Endothelial cell of umbilical vein (primary cell): ENCODE measurements at regions not wholly inside any gene's neighbourhood (a gene's known extent, or its start where the extent isn't known, plus 50 kb on each side); places are given as distances from the start of the nearest gene placed in this dataset.

Experiments
- CTCF ChIP-seq, 2 donors: IDR thresholded peaks; 1 replicate in 1 of 2; 2 replicates in 1 of 2; pipeline ENCODE4 v1.5.1; 2011; ENCODE audit warnings: low read length in 2 of 2, mild to moderate bottlenecking in 2 of 2, moderate library complexity in 2 of 2, control low read depth in 1 of 2, inconsistent platforms in 1 of 2, low read depth in 1 of 2; ENCODE audit not compliant: insufficient read depth in 1 of 2; ENCODE audit errors: extremely low read depth in 1 of 2
- EZH2 ChIP-seq: IDR thresholded peaks from 2 replicates; pipeline ENCODE4 v1.6.1; 2012; ENCODE audit warnings: borderline replicate concordance, low read depth, mild to moderate bottlenecking, moderate library complexity, low read length, inconsistent platforms; ENCODE audit not compliant: severe bottlenecking
- JUN ChIP-seq: IDR thresholded peaks from 2 replicates; pipeline ENCODE4 v1.6.1; 2011; ENCODE audit warnings: borderline replicate concordance, low read depth; ENCODE audit not compliant: insufficient read length, insufficient read depth
- POLR2A ChIP-seq: IDR thresholded peaks from 2 replicates; pipeline ENCODE4 v1.6.1; 2012; ENCODE audit warnings: low read depth, mild to moderate bottlenecking, control low read depth, low read length
- POLR2AphosphoS5 ChIP-seq: IDR thresholded peaks from 2 replicates; pipeline ENCODE4 v1.6.1; 2012; ENCODE audit warnings: low read depth, mild to moderate bottlenecking, control low read depth, low read length, moderate library complexity; ENCODE audit not compliant: insufficient read depth
- TF ChIP-seq, protein P1 (sequence below): IDR thresholded peaks from 2 replicates; pipeline ENCODE4 v1.6.1; 2011; ENCODE audit not compliant: insufficient read depth, insufficient read length

DNA sequence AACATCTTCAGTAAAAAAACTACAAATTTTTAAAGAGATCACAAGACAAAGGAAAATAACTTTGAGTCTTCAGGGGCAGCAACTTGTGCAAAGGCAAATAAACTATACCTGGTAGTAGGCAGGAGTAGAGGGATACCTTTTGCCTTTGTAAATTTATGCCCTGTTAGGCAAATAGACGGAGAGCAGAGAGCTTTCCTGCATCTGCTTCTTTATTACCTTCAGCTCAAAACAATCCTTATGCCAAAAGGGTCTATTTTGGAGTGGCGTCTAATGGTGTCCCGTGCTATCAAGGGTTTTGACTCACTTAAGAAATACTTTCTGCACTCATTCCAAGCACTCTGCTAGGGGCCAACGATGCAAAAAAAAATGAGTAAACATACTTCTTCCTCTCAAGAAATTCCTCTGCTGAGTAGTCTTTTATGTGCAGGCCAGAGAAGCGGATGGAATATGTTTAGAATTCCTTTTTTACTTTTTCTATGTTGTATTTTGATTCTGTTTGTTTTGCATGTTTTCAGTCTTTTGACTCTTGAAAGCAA is 131.9 kb downstream of the ANXA5 start:
- TF ChIP-seq CTCF (IDR thresholded peaks at IDR 0.05; ENCODE audit: extremely low read depth in 1 of 2, insufficient read depth in 1 of 2, low read depth in 1 of 2, low read length in 2 of 2) (no peak), POLR2A (no peak), JUN (no peak), POLR2AphosphoS5 (no peak), EZH2 (no peak)
- TF ChIP-seq, protein P1, sequence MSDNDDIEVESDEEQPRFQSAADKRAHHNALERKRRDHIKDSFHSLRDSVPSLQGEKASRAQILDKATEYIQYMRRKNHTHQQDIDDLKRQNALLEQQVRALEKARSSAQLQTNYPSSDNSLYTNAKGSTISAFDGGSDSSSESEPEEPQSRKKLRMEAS = no peak
